ENCODE measurements at regions not wholly inside any gene's neighbourhood (a gene's known extent, or its start where the extent isn't known, plus 50 kb on each side); places are given as distances from the start of the nearest gene placed in this dataset.

- Histone ChIP-seq H3K4me1 (ENCODE audit: insufficient read depth, low read length) (no peaks in the 10 kb centered on the region), H3K36me3 (ENCODE audit: insufficient read depth, low read length) (no peaks in the 10 kb centered on the region), H3K27me3 (ENCODE audit: control insufficient read depth in 1 of 2, insufficient read depth in 2 of 2, low read length in 2 of 2) (no peaks in the 10 kb centered on the region), H3K4me3 (ENCODE audit: low read length) (no peak overlapping the region), H3K27ac (ENCODE audit: low read depth in 1 of 2, low read length in 2 of 2) (no peak overlapping the region), H3K9me3 (ENCODE audit: control insufficient read depth in 1 of 2, insufficient read depth in 1 of 2, low read length in 2 of 2) (no peaks in the 10 kb centered on the region)
- H3K4me3 Mint-ChIP-seq: no peak overlapping the region
- peaks cover 16% of the 10 kb centered on the region for H3K4me1 Mint-ChIP-seq (ENCODE audit: low read depth)
- no peaks in the 10 kb centered on the region for H3K36me3 Mint-ChIP-seq (ENCODE audit: low read depth)
- no peak overlapping the region for H3K27ac Mint-ChIP-seq
- peak in 1 of 14 experiments; percentile 6 for DNase-seq
- no peaks in the 10 kb centered on the region for H3K27me3 Mint-ChIP-seq
- intact Hi-C loops (cut with DNase I, micrococcal nuclease): no loop called here
- H3K9me3 Mint-ChIP-seq: peaks cover 2% of the 10 kb centered on the region
- POLR2A ChIA-PET: no interaction called here
- CTCF ChIA-PET: no interaction called here
- ATAC-seq (ENCODE audit: poor library complexity): no peak
- no peak for TF ChIP-seq CTCF (IDR thresholded peaks at IDR 0.05)
Measured at GRCh38 chr4:114400531-114400930, 198.1 kb upstream of the UGT8 start.

- Mint-ChIP-seq H3K27me3 (no peaks in the 10 kb centered on the region), H3K27ac (no peak overlapping the region), H3K36me3 (ENCODE audit: low read depth) (no peaks in the 10 kb centered on the region), H3K4me1 (ENCODE audit: low read depth) (peaks cover 13% of the 10 kb centered on the region), H3K4me3 (no peak overlapping the region), H3K9me3 (peaks cover 2% of the 10 kb centered on the region)
- Histone ChIP-seq H3K27me3 (ENCODE audit: control insufficient read depth in 1 of 2, insufficient read depth in 2 of 2, low read length in 2 of 2) (no peaks in the 10 kb centered on the region), H3K4me1 (ENCODE audit: insufficient read depth, low read length) (no peaks in the 10 kb centered on the region), H3K9me3 (ENCODE audit: control insufficient read depth in 1 of 2, insufficient read depth in 1 of 2, low read length in 2 of 2) (no peaks in the 10 kb centered on the region), H3K4me3 (ENCODE audit: low read length) (no peak overlapping the region), H3K27ac (ENCODE audit: low read depth in 1 of 2, low read length in 2 of 2) (no peak overlapping the region), H3K36me3 (ENCODE audit: insufficient read depth, low read length) (no peaks in the 10 kb centered on the region)
- ChIA-PET POLR2A (no interaction called here), CTCF (no interaction called here)
- intact Hi-C loops (cut with DNase I, micrococcal nuclease): no loop called here
- TF ChIP-seq CTCF (IDR thresholded peaks at IDR 0.05): no peak
- no peak for DNase-seq
- ATAC-seq (ENCODE audit: poor library complexity): no peak
Measured at GRCh38 chr4:114401483-114401882, 197.1 kb upstream of the UGT8 start.

GRCh38 chr4:114417214-114417613 lies 181.4 kb upstream of the UGT8 start:
- Histone ChIP-seq H3K27ac (ENCODE audit: low read depth in 1 of 2, low read length in 2 of 2) (no peak overlapping the region), H3K36me3 (ENCODE audit: insufficient read depth, low read length) (no peaks in the 10 kb centered on the region), H3K4me3 (ENCODE audit: low read length) (no peak overlapping the region), H3K27me3 (ENCODE audit: control insufficient read depth in 1 of 2, insufficient read depth in 2 of 2, low read length in 2 of 2) (peaks cover 0 to 9% of the 10 kb centered on the region in 2 experiments), H3K9me3 (ENCODE audit: control insufficient read depth in 1 of 2, insufficient read depth in 1 of 2, low read length in 2 of 2) (no peaks in the 10 kb centered on the region), H3K4me1 (ENCODE audit: insufficient read depth, low read length) (no peaks in the 10 kb centered on the region)
- DNase-seq (no peak), ATAC-seq (ENCODE audit: poor library complexity) (no peak)
- peaks cover 3% of the 10 kb centered on the region for H3K9me3 Mint-ChIP-seq
- no peak overlapping the region for H3K4me3 Mint-ChIP-seq
- TF ChIP-seq CTCF (IDR thresholded peaks at IDR 0.05): no peak
- H3K27ac Mint-ChIP-seq: no peak overlapping the region
- H3K4me1 Mint-ChIP-seq (ENCODE audit: low read depth): no peaks in the 10 kb centered on the region
- intact Hi-C loops (cut with DNase I, micrococcal nuclease): no loop called here
- no peaks in the 10 kb centered on the region for H3K36me3 Mint-ChIP-seq (ENCODE audit: low read depth)
- ChIA-PET CTCF (no interaction called here), POLR2A (no interaction called here)
- peaks cover 4% of the 10 kb centered on the region for H3K27me3 Mint-ChIP-seq
